PC-3 (cell line): ENCODE measurements at regions not wholly inside any gene's neighbourhood (a gene's known extent, or its start where the extent isn't known, plus 50 kb on each side); places are given as distances from the start of the nearest gene placed in this dataset.

Source experiments
- ATAC-seq: fragments of 200-7000 bp; cut with Tn5 transposase; 2 replicates; pipeline ENCODE4 v1.9.1; 2020; ENCODE audit warnings: mild to moderate bottlenecking, moderate library complexity
- BruUV-seq: library from RNA; stranded (reverse); fragments of 400-500 nt; replicated peaks from 2 replicates; lab custom pipeline; 2021; lab: Mats Ljungman, UMichigan
- CTCF ChIA-PET: fragments of 300-600 bp; sonication (Branson Sonifier 250); formaldehyde crosslinking; loops from one replicate; lab custom pipeline; 2022; ENCODE audit warnings: antibody characterized with exemption; lab: Charles Lee
- POLR2A ChIA-PET: fragments of 300-600 bp; sonication (Branson Sonifier 250); formaldehyde crosslinking; loops from one replicate; lab custom pipeline; 2022; ENCODE audit warnings: antibody characterized with exemption; ENCODE audit not compliant: unreplicated experiment; lab: Charles Lee
- DNase-seq: peaks from one replicate; pipeline ENCODE4 v3.0.0-alpha.2; 2015
- H2AFZ ChIP-seq: fragments of 300-600 bp; sonication (generic); 2 replicates; pipeline ENCODE4 v1.6.0; 2016; ENCODE audit warnings: antibody characterized with exemption, low read length
- H3F3A ChIP-seq: fragments of 300-600 bp; sonication (generic); one replicate; pipeline ENCODE4 v1.6.0; 2017; ENCODE audit warnings: antibody characterized with exemption, low read length, control low read depth, mild to moderate bottlenecking; ENCODE audit not compliant: unreplicated experiment
- H3K27ac ChIP-seq: fragments of 300-600 bp; sonication (generic); 2 replicates; pipeline ENCODE4 v1.5.1; 2016; ENCODE audit warnings: mild to moderate bottlenecking, low read length
- H3K27me3 ChIP-seq: fragments of 300-600 bp; sonication (generic); 2 replicates; pipeline ENCODE4 v1.6.1; 2016; ENCODE audit warnings: low read length, mixed read lengths
- H3K36me3 ChIP-seq: fragments of 300-600 bp; sonication (generic); 2 replicates; pipeline ENCODE4 v1.6.1; 2016; ENCODE audit warnings: low read depth, mixed run types, low read length, mixed read lengths
- H3K4me1 ChIP-seq: fragments of 300-600 bp; sonication (generic); 2 replicates; pipeline ENCODE4 v1.5.1; 2016; ENCODE audit warnings: low read length; ENCODE audit not compliant: insufficient read depth
- H3K4me2 ChIP-seq: fragments of 300-600 bp; sonication (generic); 2 replicates; pipeline ENCODE4 v1.6.0; 2016; ENCODE audit warnings: low read length
- H3K4me3 ChIP-seq: fragments of 300-600 bp; sonication (generic); 2 replicates; pipeline ENCODE4 v1.5.1; 2016; ENCODE audit warnings: mild to moderate bottlenecking, low read length, mixed read lengths
- H3K79me2 ChIP-seq: fragments of 300-600 bp; sonication (generic); 2 replicates; pipeline ENCODE4 v1.6.1; 2017; ENCODE audit warnings: low read length, mixed read lengths
- H3K9ac ChIP-seq: fragments of 300-600 bp; sonication (generic); 2 replicates; pipeline ENCODE4 v1.6.0; 2016; ENCODE audit warnings: mild to moderate bottlenecking, low read length
- H3K9me2 ChIP-seq: fragments of 300-600 bp; sonication (generic); replicated peaks from 2 replicates; pipeline ENCODE4 v1.6.1; 2016; ENCODE audit warnings: mixed run types, low read length, mixed read lengths
- H3K9me3 ChIP-seq: fragments of 300-600 bp; sonication (generic); 2 replicates; pipeline ENCODE4 v1.6.1; 2016; ENCODE audit warnings: low read length, mixed read lengths
- H4K20me1 ChIP-seq: fragments of 300-600 bp; sonication (generic); 2 replicates; pipeline ENCODE4 v1.6.1; 2016; ENCODE audit warnings: low read length, mixed read lengths
- CTCF ChIP-seq: fragments of 300-600 bp; sonication (generic); conservative IDR thresholded peaks from 2 replicates; pipeline ENCODE4 v1.5.1; 2017; ENCODE audit warnings: antibody characterized with exemption, low read depth, mild to moderate bottlenecking, low read length
- EZH2 ChIP-seq: fragments of 300-600 bp; sonication (generic); IDR thresholded peaks from one replicate; pipeline ENCODE4 v1.6.1; 2017; ENCODE audit warnings: antibody characterized with exemption, mild to moderate bottlenecking, low read length; ENCODE audit not compliant: unreplicated experiment
- EZH2phosphoT487 ChIP-seq: fragments of 300-600 bp; sonication (generic); IDR thresholded peaks from 2 replicates; pipeline ENCODE4 v1.6.1; 2018; ENCODE audit warnings: mild to moderate bottlenecking, antibody characterized with exemption, low read length, borderline replicate concordance
- intact Hi-C: fragments of 100-400 bp; cut with micrococcal nuclease; formaldehyde crosslinking; loops from 2 replicates; pipeline ENCODE4 v1.9.0; 2023

- no peak overlapping the region for H3K4me2 ChIP-seq
- H3K9me3 ChIP-seq = no peaks in the 10 kb centered on the region
- no peak overlapping the region for H3K9ac ChIP-seq
- no peak overlapping the region for H2AFZ ChIP-seq
- no peaks in the 10 kb centered on the region for H3K9me2 ChIP-seq
- no peaks in the 10 kb centered on the region for H3K36me3 ChIP-seq
- TF ChIP-seq EZH2 = no peak
- no peak for TF ChIP-seq EZH2phosphoT487
- no peak for TF ChIP-seq CTCF
- no TSS peak for BruUV-seq
- peaks cover 39% of the 10 kb centered on the region for H3K27me3 ChIP-seq
- ChIA-PET POLR2A (no interaction called here), CTCF (no interaction called here)
- no peak overlapping the region for H3K27ac ChIP-seq
- no peak for DNase-seq
- no peaks in the 10 kb centered on the region for H3K4me1 ChIP-seq
- H3K79me2 ChIP-seq = no peaks in the 10 kb centered on the region
- no peak for ATAC-seq
- intact Hi-C loops = no loop called here
- no peaks in the 10 kb centered on the region for H3F3A ChIP-seq
- no peak overlapping the region for H3K4me3 ChIP-seq
- H4K20me1 ChIP-seq = no peaks in the 10 kb centered on the region
Observed at GRCh38 chr1:73899311-73899710, 298.7 kb downstream of the LRRIQ3 start.

GRCh38 chr1:73898540-73898939, 299.4 kb downstream of the LRRIQ3 start:
- no peak overlapping the region for H3K27ac ChIP-seq
- H2AFZ ChIP-seq = no peak overlapping the region
- TF ChIP-seq CTCF = no peak
- no peak for TF ChIP-seq EZH2phosphoT487
- no peak for TF ChIP-seq EZH2
- no peak overlapping the region for H3K4me3 ChIP-seq
- no TSS peak for BruUV-seq
- H3K27me3 ChIP-seq = peaks cover 39% of the 10 kb centered on the region
- intact Hi-C loops = no loop called here
- no peaks in the 10 kb centered on the region for H4K20me1 ChIP-seq
- no peaks in the 10 kb centered on the region for H3F3A ChIP-seq
- no peak overlapping the region for H3K4me2 ChIP-seq
- ChIA-PET POLR2A (no interaction called here), CTCF (no interaction called here)
- H3K9me3 ChIP-seq = no peaks in the 10 kb centered on the region
- H3K9me2 ChIP-seq = no peaks in the 10 kb centered on the region
- no peak overlapping the region for H3K9ac ChIP-seq
- DNase-seq (no peak), ATAC-seq (no peak)
- no peaks in the 10 kb centered on the region for H3K36me3 ChIP-seq
- no peaks in the 10 kb centered on the region for H3K4me1 ChIP-seq
- no peaks in the 10 kb centered on the region for H3K79me2 ChIP-seq

GRCh38 chr1:73887412-73887811, 310.6 kb downstream of the LRRIQ3 start:
- H3K9me3 ChIP-seq = no peaks in the 10 kb centered on the region
- H2AFZ ChIP-seq = no peak overlapping the region
- TF ChIP-seq EZH2 = no peak
- no peaks in the 10 kb centered on the region for H3K36me3 ChIP-seq
- ATAC-seq = no peak
- H3K4me2 ChIP-seq = no peak overlapping the region
- intact Hi-C loops = no loop called here
- no peaks in the 10 kb centered on the region for H4K20me1 ChIP-seq
- POLR2A ChIA-PET = no interaction called here
- H3K27me3 ChIP-seq = peaks cover 19% of the 10 kb centered on the region
- H3K9me2 ChIP-seq = no peaks in the 10 kb centered on the region
- H3K4me3 ChIP-seq = no peak overlapping the region
- DNase-seq = no peak
- H3K79me2 ChIP-seq = no peaks in the 10 kb centered on the region
- H3F3A ChIP-seq = no peaks in the 10 kb centered on the region
- no peaks in the 10 kb centered on the region for H3K4me1 ChIP-seq
- H3K9ac ChIP-seq = no peak overlapping the region
- CTCF ChIA-PET = no interaction called here
- BruUV-seq = no TSS peak
- no peak overlapping the region for H3K27ac ChIP-seq
